ENCODE measurements at regions not wholly inside any gene's neighbourhood (a gene's known extent, or its start where the extent isn't known, plus 50 kb on each side); places are given as distances from the start of the nearest gene placed in this dataset.

DNA sequence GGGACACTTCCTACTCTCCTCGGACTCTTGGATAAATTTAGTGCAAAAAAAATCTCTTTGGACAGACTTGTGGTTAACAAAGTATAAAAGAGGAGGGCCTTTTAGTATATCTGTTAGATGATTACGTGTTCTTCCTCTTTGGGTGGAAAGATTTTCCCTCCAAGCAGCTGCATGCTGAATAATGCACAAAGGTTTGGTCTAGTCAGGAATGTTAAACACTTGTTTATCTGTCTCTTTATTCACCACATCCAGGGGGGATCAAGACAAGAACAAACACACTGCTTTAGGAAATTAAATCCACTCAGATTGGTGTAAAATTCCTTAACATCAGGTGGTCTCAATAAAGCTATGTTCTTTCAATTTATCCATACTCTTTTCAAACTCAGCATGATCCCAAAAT lies 260.9 kb upstream of the CHD6 start:
- TF ChIP-seq EP300 (IDR thresholded peaks at IDR 0.05) = no peak
- TF ChIP-seq CTCF (IDR thresholded peaks at IDR 0.05) = no peak
- no peaks in the 10 kb centered on the region for H3K27me3 ChIP-seq
- DNase-seq (ENCODE audit: low spot score in 2 of 2) = no peak
- H3K4me1 ChIP-seq = no peaks in the 10 kb centered on the region
- H3K27ac ChIP-seq = no peak overlapping the region
- H3K36me3 ChIP-seq = no peaks in the 10 kb centered on the region
- H3K4me3 ChIP-seq = no peak overlapping the region
- 22 to 42% methylated on average over 2 of the region's 2 CpGs for WGBS, 2 donors
- H3K9me3 ChIP-seq = no peaks in the 10 kb centered on the region

GRCh38 chr20:41877911-41878310 lies 259.7 kb upstream of the CHD6 start:
- 68 to 79% methylated on average over 4 of the region's 4 CpGs for WGBS, 2 donors
- Histone ChIP-seq H3K4me3 (no peak overlapping the region), H3K27ac (no peak overlapping the region), H3K27me3 (no peaks in the 10 kb centered on the region), H3K36me3 (no peaks in the 10 kb centered on the region), H3K4me1 (no peaks in the 10 kb centered on the region), H3K9me3 (no peaks in the 10 kb centered on the region)
- TF ChIP-seq EP300 (IDR thresholded peaks at IDR 0.05) (no peak), CTCF (IDR thresholded peaks at IDR 0.05) (no peak), POLR2A (IDR thresholded peaks at IDR 0.05) (no peak)
- no peak for DNase-seq (ENCODE audit: low spot score in 2 of 2)

GRCh38 chr20:41874658-41875057 lies 256.5 kb upstream of the CHD6 start:
- 41 to 43% methylated on average over 1 of the region's 1 CpG for whole genome bisulfite sequencing, 2 donors

GRCh38 chr20:41872930-41873329 lies 254.8 kb upstream of the CHD6 start:
- H3K27me3 ChIP-seq = no peaks in the 10 kb centered on the region
- DNase-seq (ENCODE audit: low spot score in 2 of 2) = no peak
- no peaks in the 10 kb centered on the region for H3K36me3 ChIP-seq
- no peaks in the 10 kb centered on the region for H3K4me1 ChIP-seq
- H3K9me3 ChIP-seq = peaks cover 0 to 21% (median 3%) of the 10 kb centered on the region in 4 donors
- no peak overlapping the region for H3K27ac ChIP-seq
- H3K4me3 ChIP-seq = no peak overlapping the region
- WGBS, 2 donors = 43 to 73% methylated on average over 4 of the region's 4 CpGs
- no peak for TF ChIP-seq EP300 (IDR thresholded peaks at IDR 0.05)
- TF ChIP-seq POLR2A (IDR thresholded peaks at IDR 0.05) = no peak
- TF ChIP-seq CTCF (IDR thresholded peaks at IDR 0.05) = no peak

More at GRCh38 chr20:41874658-41875057, 256.5 kb upstream of the CHD6 start:
- no peaks in the 10 kb centered on the region for H3K4me1 ChIP-seq
- no peaks in the 10 kb centered on the region for H3K27me3 ChIP-seq
- H3K9me3 ChIP-seq = peaks cover 0 to 7% (median 0%) of the 10 kb centered on the region in 4 donors
- H3K36me3 ChIP-seq = no peaks in the 10 kb centered on the region
- H3K4me3 ChIP-seq = no peak overlapping the region
- no peak overlapping the region for H3K27ac ChIP-seq
- TF ChIP-seq CTCF (IDR thresholded peaks at IDR 0.05) (no peak), EP300 (IDR thresholded peaks at IDR 0.05) (no peak), POLR2A (IDR thresholded peaks at IDR 0.05) (no peak)
- DNase-seq (ENCODE audit: low spot score in 2 of 2) = no peak

GRCh38 chr20:41870869-41871462 lies 252.8 kb upstream of the CHD6 start:
- H3K4me1 ChIP-seq = no peaks in the 10 kb centered on the region
- H3K36me3 ChIP-seq = no peaks in the 10 kb centered on the region
- H3K9me3 ChIP-seq = peaks cover 0 to 26% (median 3%) of the 10 kb centered on the region in 4 donors
- DNase-seq (ENCODE audit: low spot score in 2 of 2) = no peak
- no peak overlapping the region for H3K27ac ChIP-seq
- no peak overlapping the region for H3K4me3 ChIP-seq
- 66 to 71% methylated on average over 3 of the region's 3 CpGs for WGBS, 2 donors
- TF ChIP-seq POLR2A (IDR thresholded peaks at IDR 0.05) = no peak
- TF ChIP-seq CTCF (IDR thresholded peaks at IDR 0.05) = no peak
- no peak for TF ChIP-seq EP300 (IDR thresholded peaks at IDR 0.05)
- no peaks in the 10 kb centered on the region for H3K27me3 ChIP-seq
